Stimulated activated CD4-positive, alpha-beta T cell treated with anti-CD3 and anti-CD28 coated beads, Interleukin-4, amount 100 ng/mL, for 4 hours (primary cell): ENCODE measurements at regions not wholly inside any gene's neighbourhood (a gene's known extent, or its start where the extent isn't known, plus 50 kb on each side); places are given as distances from the start of the nearest gene placed in this dataset.
"Not testable (repeated sequence)": the region's sequence is repeated elsewhere in the genome, so short reads cannot be mapped to it uniquely, and the experiment has no call there.

Experiments used
- DNase-seq, 2 experiments: peaks; one replicate each; pipeline ENCODE4 v3.0.0-alpha.2; 2020

DNA sequence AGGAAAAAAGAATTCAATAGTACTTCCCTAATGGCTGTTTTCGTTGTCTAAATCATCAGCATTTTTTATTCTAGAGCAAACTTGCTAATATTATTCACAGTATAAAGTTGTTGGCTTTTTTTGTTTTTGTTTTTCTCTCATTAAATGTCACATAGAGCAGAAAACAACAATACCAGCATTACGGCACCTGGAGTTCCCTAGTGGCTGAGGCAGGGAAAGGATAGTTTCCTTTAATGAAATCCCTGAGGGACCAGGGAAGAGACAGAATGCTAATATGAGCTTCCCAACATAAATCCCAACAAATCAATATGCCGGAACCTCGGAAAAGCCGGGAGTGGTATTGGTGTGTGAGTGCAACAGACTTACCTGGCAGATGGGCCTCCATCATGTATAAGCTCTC is 235.2 kb upstream of the ASCC3 start:
- DNase-seq: no peak

DNA sequence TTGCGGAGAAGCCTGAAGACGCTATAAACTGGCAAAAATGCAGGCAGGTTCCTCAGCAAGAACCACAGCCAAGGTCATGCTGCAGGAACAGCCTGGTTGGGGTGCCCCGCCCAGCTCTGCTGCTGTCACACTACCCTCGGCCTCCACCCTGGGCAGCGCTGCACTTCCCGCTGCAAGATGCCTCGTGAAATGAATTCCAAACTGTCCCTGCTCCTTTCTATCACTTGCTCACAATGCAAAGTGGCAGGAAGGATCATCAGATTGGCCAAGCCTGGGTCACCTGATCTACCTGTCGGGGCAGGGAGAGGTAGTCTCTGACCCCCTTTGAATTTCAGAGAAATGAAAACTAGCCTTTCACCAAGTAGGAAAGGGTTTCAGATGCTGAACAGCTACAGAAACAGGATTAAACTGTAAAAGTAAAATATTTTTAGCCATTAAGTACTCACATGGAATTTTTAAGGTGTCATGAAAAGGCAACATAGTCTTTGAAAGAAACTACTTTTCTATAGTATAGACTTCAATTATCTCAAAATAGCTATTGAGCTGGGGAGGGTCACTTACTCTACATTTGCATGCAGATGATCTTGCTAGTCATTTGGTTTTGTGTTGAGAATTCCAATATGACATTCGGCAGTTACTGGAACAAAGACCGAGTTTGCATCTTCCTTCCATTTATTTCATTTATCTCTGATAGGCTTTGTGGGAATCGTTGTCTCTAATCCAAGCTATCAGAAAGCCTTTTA is 236.4 kb upstream of the ASCC3 start:
- DNase-seq: no peak

DNA sequence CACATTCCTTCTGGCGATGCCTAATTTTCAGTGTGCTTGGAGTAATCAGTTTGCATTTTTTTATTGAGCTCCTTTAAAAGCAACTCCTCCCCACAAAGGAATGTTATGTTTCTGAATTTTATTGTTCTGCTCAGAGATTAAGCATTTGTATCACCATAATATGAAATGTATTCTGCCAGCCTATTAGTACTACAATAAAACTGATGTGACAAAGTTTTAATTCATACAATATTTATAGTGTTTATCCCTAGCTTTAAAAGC is 236.9 kb upstream of the ASCC3 start:
- no peak for DNase-seq

DNA sequence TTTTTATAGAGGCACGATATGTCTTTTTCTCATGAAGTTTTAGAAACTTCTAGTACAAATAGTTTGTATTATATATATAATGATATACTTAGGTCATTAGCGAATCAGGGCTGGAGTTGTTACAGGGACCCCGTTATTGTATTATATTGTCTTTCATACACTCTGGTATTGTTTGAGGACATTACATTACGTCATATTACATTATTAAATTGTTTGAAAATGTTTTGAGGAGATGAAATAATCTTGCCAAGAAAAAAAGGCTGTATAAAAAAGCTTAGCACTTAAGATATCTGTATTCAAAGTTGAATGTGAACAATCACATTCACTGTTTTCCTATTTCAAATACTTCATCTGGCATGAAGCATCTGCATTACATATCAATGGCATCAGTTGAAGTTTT is 239.6 kb upstream of the ASCC3 start:
- no peak for DNase-seq

DNA sequence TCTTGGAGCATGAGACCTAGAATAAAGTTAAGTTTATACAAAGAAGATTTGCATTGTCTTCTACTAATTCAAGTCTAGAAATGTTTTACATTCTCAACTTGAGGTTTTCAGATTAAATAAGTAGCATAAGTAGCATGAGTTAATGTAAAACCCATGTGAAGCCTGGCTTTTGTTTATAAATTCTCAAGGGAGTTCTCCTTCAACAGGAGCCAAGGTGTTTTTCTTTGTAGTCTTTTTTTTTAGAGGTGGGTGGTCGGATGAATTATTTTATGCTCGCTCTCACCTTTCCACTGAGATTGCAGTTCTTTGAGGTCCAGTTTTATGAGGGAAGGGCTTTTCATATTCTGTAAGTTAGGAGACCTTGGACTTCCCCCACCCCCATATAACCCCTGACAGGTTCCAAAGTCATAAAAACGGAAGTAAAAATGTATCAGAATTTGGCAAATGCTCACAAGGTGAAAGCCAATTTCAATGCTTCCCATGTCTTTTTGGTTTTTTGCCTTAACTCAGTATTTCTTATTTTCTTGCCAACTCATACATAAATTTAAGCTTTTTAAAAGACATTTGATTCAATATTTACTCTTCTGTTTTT is 244.3 kb upstream of the ASCC3 start:
- no peak for DNase-seq

DNA sequence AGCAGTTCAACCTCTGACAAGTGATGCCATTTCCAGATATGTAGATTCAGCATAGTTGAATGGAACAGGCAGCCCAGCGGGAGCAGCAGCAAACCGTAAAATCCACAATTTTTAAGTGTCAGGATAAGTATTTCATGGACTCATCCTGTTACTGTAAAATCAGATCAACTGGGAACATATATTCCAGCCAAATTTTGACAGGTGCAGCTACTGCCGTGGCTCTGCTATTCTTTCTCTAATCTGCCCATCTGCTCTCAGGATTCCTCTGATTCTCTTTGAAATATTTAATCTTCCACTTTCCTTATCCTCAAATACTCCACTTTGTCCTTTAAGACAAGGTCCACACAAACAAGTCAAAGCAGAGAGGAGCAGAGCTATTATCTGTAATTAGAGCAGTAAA is 245.4 kb upstream of the ASCC3 start:
- no peak for DNase-seq

DNA sequence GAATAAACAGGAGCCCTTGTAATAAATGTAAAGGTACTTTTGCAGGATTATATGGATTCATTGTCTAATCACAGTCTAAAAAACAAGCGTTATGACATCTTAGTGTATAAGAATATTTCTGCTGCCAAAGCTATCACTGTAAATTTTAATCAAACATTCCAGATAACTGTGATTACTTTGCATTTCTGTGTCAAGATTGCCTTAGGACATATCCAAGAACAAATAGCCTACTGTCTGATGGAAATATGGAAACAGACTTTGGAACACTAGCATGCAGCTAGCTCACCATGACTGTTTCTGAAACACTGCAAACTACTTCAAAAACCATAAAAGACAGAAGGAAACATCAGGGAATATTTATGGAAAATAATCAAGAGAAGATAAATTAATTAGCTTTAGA is 248.7 kb upstream of the ASCC3 start:
- no peak for DNase-seq

DNA sequence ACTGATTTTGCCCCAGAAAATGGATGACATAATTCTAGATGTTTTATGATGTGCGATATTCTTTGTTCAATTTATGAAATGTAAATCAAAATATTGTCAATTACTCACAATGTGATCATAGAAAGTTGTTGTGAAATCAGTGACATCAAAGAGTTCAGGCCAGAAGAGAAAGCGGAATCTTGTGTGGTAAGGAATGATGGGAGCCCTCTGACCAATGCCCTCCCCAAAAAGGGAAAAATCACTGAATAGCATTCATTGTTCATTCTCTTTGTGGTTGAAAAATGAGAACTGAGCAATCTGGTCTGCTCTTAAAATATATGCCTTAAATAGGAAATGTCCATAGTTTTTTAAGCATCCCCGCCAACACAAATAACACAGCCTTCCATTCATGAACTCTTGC is 247.1 kb upstream of the GRIK2 start:
- DNase-seq: no peak

DNA sequence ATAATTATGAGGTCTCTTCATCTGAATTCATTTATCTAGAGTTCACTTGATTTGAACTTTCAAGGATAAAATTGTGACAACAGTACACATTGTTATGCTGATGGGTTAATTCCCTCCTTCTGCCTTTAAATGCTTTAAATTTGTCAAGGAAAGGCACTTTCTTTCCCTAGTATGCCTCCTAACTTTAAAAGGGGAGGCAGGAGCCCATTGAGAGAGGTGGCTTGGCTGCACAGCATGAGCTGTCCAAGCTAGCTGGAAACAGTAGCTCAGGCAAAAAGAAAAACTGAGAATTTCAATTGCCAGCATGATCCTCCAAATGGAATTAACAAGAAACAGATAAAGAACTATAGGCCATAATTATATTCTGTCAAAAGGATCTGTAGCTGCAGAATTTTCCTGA is 243.3 kb upstream of the GRIK2 start:
- no peak for DNase-seq

DNA sequence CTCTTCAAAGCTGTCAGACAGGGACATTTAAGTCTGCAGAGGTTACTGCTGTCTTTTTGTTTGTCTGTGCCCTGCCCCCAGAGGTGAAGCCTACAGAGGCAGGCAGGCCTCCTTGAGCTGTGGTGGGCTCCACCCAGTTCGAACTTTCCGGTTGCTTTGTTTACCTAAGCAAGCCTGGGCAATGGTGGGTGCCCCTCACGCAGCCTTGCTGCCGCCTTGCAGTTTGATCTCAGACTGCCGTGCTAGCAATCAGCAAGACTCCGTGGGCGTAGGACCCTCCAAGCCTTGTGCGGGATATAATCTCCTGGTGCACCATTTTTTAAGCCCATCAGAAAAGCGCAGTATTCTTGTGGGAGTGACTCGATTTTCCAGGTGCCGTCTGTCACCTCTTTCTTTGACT is 235.9 kb upstream of the GRIK2 start:
- not testable (repeated sequence) for DNase-seq

DNA sequence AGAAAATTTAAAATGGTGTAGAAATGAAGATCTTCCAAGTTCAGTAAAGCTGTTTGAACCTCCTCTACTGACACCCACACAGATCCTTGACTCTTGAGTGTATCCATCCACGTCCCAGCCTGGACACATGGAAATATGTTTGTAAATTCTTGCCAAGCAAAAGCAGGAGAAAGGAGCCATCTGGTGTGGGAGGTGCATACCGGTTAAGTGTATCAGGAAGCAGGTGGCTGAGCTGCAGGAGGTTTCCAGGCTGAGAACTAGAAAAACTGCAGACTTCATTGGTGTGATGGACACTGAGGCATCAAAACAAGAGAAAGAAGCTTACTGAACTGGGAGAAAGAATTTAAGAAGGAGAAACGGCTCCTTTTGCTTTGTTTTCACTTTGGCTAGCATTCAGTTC is 229.9 kb upstream of the GRIK2 start:
- no peak for DNase-seq

DNA sequence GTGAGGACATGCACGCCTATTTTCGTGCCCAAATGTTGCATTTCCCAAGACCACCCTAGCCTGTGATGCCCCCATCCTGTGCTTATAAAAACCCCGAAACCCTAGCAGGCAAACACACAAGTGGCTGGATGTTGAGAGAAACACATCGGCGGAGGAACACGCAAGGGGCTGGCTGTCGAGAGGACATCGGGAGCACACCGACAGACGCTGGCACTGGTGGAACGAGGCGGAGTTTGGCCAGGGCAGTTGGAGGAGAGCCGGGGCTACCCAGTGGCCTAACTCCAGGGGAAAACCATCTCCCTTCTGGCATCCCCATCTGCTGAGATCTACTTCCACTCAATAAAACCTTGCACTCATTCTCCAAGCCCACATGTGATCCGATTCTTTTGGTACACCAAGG is 225.9 kb upstream of the GRIK2 start:
- no peak for DNase-seq

DNA sequence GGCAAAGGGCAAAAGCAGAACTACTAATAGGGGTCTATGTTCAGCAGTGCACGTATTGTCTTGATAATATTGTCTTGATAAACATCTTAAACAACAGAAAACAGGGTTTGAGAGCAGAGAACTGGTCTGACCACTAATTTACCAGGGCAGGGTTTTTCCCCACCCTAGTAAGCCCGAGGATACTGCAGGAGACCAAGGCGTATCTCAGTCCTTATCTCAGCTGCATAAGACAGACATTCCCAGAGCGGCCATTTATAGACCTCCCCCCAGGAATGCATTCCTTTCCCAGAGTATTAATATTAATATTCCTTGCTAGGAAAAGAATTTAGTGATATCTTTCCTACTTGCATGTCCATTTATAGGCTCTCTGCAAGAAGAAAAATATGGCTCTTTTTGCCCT is 222.5 kb upstream of the GRIK2 start:
- DNase-seq: not testable (repeated sequence)

DNA sequence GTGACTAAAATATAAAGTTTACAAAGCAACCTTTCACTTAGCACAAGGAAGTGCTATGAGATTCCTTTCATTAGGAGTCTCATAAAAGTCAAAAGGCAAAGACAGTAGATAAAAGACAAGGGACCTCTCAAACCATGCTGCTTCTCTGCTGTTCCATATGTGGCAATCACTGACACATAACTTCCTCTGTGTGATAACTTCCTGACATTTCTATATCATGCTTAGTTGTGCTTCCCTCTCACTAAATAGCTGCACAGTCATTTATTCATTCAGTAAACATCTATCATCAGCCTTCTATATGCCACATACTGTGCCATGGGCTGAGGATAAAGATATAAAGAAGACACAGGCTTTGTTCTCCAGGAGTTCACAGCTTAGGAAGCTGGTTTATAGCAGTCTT is 214.8 kb upstream of the GRIK2 start:
- no peak for DNase-seq

DNA sequence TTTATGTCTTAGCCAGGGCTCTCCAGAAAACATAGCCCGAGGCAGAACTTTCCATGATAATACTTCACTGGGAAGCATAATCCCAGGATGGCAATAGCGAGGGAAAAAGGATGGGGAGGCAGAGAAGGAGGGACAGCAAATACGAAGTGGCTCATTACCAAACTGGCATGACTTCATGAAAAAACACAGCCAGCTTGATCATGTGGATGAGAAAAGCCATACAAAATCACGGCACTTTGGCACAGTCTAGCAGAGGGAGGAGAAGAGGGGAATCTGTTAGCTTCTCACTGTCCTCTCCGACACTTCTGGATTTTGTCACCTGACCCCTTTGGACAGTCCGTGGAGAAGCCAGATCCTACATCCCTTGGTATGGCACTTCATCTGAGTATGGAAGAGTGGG is 212.5 kb upstream of the GRIK2 start:
- DNase-seq: no peak

DNA sequence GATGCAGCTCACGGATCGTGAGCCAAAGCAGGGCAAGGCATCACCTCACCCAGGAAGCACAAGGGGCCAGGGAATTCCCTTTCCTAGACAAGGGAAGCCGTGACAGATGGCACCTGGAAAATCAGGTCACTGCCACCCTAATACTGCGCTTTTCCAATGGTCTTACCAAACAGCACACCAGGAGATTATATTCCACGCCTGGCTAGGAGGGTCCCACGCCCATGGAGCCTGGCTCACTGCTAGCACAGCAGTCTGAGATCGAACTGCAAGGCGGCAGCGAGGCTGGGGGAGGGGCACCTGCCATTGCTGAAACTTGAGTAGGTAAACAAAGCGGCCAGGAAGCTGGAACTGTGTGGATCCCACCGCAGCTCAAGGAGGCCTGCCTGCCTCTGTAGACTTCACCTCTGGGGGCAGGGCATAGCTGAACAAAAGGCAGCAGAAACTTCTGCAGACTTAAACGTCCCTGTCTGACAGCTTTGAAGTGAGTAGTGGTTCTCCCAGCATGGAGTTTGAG is 205.2 kb upstream of the GRIK2 start:
- DNase-seq: not testable (repeated sequence)

DNA sequence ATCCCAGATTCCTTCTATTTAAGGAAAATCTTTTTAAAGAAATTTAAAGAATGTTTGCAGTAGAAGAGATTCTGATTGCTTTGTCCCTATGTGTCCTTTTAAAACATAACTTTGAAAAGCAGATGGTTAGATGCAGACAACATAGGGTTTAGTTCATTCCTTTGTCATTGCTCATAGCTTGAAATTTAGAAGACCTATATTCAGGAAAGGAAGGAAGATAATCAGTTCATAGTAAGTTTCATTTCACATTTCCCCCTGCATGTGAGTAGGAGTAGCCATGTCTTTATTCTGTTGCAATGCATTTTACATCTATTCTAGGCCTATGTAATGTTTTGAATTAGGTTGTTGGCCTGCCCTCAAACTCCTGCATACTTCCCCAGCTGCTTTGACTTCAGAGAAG is 197.9 kb upstream of the GRIK2 start:
- DNase-seq: no peak

DNA sequence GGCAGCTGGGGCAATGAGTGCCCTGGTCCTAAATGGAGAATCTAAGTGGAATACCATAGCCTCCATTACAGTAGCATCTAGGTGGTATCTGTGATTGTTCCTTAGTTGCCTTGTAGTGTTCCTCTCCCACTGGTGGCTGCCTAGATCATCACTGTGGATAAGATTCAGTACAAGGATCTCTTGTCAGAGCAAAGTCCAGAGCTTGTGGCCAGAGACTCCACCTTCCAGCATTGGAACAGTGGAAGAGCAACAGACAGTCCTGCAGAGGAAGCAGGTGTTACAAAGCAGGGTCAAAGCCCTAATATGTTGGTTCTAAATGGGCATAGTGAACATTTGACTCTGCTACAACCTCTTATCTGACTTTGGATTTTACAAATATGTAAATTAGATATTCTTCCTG is 194.1 kb upstream of the GRIK2 start:
- no peak for DNase-seq

DNA sequence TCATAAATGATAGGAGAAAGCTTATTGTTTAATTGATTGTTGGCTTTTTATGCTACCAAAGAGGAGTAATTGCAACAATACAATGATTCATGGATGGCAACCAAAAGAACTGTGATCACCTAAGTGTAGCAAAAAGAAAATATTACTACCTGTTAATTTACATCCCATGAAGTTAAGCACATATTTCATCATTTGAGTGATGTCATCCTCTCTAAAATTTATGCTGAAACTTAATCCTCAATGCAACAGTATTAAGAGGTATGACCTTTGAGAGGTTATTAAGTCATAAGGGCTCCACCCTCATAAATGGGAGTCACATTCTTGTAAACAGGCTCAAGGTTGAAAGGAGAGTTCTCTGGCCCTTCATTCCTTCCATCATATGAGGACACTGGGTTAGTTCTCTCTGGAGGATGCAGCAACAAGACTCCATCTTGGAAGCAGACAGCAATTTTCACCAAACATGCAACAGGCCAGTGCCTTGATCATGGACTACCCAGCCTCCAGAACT is 190.6 kb upstream of the GRIK2 start:
- DNase-seq: no peak

DNA sequence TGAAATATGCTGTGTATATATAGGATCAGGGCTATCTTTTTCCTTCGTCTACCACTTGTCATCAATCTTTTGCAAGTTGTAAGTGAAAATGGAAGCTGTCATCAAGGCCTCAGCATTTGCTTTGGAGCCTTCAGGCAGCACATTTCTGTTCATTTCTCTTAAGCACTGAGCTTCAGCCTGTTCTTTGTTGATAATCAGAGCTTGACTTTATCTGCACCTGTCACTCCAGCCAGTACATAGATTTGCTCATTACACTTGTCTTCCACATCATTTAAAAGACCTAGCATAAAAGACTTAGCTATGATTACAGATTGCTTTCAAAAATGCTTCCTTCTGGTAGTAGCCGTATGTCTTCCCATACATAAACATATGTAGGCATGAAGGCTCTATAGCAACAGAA is 189.8 kb upstream of the GRIK2 start:
- DNase-seq: no peak

DNA sequence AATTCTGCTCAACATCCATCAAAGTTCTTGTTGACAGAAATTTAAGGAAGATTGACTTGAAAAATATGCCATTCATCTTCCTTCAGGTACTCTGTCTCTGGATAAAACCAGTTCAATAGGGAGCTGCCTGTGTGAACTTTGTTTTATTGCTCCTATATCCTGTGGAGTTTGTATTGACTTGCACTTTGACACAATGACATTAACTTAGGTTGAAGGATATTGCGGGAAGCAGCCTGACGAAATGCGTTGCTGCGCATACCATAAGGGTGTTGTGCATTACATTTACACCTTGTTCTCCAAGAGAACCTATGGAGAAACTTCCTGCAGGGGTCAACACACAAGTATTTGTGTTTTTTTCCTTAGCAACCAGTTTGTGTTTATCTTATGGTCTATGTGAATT is 185.4 kb upstream of the GRIK2 start:
- no peak for DNase-seq

DNA sequence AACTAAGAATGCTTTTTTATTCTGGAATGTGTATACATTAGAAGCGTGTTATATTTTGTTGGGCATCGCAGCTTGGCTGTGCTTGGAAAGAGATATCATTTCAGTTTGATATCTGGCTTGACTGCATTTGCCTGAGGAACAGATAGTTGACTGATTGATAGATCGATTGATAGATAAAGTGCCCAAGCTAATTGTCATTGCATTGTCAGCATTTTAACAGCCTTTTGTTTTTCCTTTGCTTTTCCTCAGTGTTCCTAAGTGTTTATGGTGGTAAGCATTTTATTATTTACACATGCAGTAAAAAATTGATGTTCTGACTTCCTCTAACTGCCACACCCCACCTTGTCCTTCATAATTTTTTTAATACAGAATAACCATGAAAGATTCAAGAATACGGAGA is 180.9 kb upstream of the GRIK2 start:
- DNase-seq: no peak

DNA sequence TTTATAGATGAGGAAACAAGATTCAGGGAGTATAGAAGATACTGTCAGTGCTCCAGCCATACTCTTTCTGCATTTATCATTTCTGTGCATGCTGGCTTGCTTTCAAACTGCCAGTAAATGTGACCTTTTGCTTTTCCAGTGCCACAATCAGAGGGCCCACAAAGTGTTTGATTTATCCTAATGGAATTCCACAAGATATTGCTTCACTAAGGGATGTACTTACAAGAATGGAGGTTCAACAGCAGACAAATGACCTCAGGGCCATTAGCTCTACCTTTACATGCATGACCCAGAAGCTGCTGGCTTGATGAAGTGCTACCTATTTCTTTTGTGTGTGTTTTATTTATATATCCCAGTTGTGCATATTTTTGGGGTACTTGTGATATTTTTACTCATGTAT is 171.5 kb upstream of the GRIK2 start:
- DNase-seq: no peak

DNA sequence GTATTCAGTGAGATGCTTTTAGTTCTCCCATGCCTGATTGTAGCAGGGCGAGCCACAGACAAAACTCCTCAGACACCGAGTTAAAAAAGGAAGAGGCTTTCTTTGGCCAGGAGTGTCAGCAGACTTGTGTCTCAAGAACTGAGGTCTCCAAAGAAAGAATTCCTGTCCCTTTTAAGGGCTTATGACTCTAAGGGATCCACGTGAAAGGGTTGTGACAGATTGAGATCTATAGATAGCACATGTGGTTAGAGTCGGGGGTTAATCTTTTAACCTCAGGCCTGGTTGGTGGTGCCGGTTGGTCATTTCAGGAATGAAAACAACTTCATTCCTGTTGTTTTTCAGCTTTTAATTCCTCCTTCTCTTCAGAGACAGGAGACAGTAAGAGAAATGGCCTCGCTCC is 168.8 kb upstream of the GRIK2 start:
- DNase-seq: no peak

DNA sequence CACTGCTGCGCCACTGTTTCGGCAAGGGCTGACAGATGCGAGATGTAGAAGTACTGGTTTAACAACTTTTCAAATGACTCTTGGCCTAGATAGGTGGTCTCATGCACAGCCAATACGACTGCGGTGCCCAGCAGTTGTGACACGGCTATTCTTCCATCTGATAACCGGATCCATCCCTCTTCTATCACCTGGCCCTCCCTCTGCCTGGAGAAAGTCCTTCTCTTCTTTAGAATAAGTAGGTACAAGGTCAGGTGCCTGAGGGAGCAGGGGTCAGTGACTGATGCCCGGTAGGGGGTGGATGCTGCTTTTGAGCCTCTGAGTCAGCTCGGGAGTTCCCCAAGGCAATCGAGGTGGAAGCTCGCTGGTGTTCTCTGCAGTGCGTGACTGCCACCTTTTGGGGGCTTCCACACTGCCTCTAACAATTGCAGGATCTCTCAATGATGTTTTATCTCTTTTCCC is 166.8 kb upstream of the GRIK2 start:
- no peak for DNase-seq
